ENCODE measurements at regions not wholly inside any gene's neighbourhood (a gene's known extent, or its start where the extent isn't known, plus 50 kb on each side); places are given as distances from the start of the nearest gene placed in this dataset.

DNA sequence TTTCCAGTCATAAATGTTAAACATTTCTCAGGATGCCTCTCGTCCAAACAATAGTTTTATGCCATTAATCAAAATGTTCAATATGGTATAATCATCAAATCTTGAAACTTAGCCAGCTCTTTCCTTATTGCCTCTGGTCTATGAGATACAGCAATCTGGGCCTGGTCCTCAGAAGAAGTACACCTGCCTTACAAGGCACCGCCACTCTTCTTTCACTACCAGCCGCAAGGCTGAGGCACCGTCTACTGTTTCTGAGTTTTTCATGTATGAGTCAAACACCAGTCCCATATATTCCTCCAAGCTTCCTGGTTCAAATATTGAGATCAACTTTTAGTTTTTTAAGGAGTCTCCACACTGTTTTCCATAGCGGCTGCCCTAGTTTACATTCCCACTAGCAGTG, 600.6 kb upstream of the FAT3 start:
- no peak overlapping the region for H3K4me2 ChIP-seq (ENCODE audit: insufficient read depth, low read length)
- no peaks in the 10 kb centered on the region for H4K20me1 ChIP-seq (replicated peaks; ENCODE audit: control insufficient read depth, extremely low read depth, insufficient read depth, low read length)
- H3K27ac ChIP-seq (ENCODE audit: insufficient read depth, low read depth, low read length): no peak overlapping the region
- TF ChIP-seq EZH2 (IDR thresholded peaks at IDR 0.05; ENCODE audit: borderline replicate concordance, low read depth, low read length, severe bottlenecking) (no peak), GATA2 (IDR thresholded peaks at IDR 0.05; ENCODE audit: insufficient read depth, insufficient read length, low read depth, low read length) (no peak), MYC (IDR thresholded peaks at IDR 0.05; ENCODE audit: low read depth, low read length) (no peak), POLR2A (IDR thresholded peaks at IDR 0.05; ENCODE audit: low read depth, low read length) (no peak), JUN (IDR thresholded peaks at IDR 0.05; ENCODE audit: borderline replicate concordance, insufficient read depth, insufficient read length, low read depth) (no peak), FOS (IDR thresholded peaks at IDR 0.05; ENCODE audit: borderline replicate concordance, insufficient read depth, low read length) (no peak), POLR2AphosphoS5 (IDR thresholded peaks at IDR 0.05; ENCODE audit: insufficient read depth, low read depth, low read length) (no peak)
- TF ChIP-seq, protein P1, sequence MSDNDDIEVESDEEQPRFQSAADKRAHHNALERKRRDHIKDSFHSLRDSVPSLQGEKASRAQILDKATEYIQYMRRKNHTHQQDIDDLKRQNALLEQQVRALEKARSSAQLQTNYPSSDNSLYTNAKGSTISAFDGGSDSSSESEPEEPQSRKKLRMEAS (IDR thresholded peaks at IDR 0.05; ENCODE audit: insufficient read depth, insufficient read length): no peak
- TF ChIP-seq, protein P2, sequence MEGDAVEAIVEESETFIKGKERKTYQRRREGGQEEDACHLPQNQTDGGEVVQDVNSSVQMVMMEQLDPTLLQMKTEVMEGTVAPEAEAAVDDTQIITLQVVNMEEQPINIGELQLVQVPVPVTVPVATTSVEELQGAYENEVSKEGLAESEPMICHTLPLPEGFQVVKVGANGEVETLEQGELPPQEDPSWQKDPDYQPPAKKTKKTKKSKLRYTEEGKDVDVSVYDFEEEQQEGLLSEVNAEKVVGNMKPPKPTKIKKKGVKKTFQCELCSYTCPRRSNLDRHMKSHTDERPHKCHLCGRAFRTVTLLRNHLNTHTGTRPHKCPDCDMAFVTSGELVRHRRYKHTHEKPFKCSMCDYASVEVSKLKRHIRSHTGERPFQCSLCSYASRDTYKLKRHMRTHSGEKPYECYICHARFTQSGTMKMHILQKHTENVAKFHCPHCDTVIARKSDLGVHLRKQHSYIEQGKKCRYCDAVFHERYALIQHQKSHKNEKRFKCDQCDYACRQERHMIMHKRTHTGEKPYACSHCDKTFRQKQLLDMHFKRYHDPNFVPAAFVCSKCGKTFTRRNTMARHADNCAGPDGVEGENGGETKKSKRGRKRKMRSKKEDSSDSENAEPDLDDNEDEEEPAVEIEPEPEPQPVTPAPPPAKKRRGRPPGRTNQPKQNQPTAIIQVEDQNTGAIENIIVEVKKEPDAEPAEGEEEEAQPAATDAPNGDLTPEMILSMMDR (IDR thresholded peaks at IDR 0.05; ENCODE audit: extremely low read depth in 1 of 2, insufficient read depth in 1 of 2, low read depth in 1 of 2, low read length in 2 of 2): no peak
- no peak overlapping the region for H3K4me3 ChIP-seq (replicated peaks in 1 of 3; ENCODE audit: insufficient read depth in 1 of 3, low read depth in 1 of 3, low read length in 3 of 3)
- no peaks in the 10 kb centered on the region for H3K79me2 ChIP-seq (ENCODE audit: control insufficient read depth, insufficient read depth, low read length)
- no peaks in the 10 kb centered on the region for H3K4me1 ChIP-seq (ENCODE audit: control insufficient read depth, extremely low read depth, insufficient read depth, low read length)
- FAIRE-seq: no peak
- intact Hi-C loops (cut with micrococcal nuclease): no loop called here
- no peaks in the 10 kb centered on the region for H3K9me1 ChIP-seq (replicated peaks; ENCODE audit: control insufficient read depth, extremely low read depth, insufficient read depth, low read length)
- CTCF ChIA-PET: no interaction called here
- no peaks in the 10 kb centered on the region for H3K9me3 ChIP-seq (replicated peaks; ENCODE audit: control insufficient read depth, insufficient read depth, low read length)
- H3K36me3 ChIP-seq (ENCODE audit: control insufficient read depth in 2 of 2, extremely low read depth in 1 of 2, insufficient read depth in 2 of 2, low read length in 2 of 2): no peaks in the 10 kb centered on the region
- no peak for DNase-seq (ENCODE audit: low read depth, low spot score)
- H2AFZ ChIP-seq (ENCODE audit: low read depth, low read length): no peak overlapping the region
- BruUV-seq (replicated peaks): no TSS peak
- H3K9ac ChIP-seq (replicated peaks; ENCODE audit: extremely low read depth, insufficient read depth, low read length): no peak overlapping the region
- H3K27me3 ChIP-seq (ENCODE audit: control insufficient read depth in 2 of 2, insufficient read depth in 2 of 2, low read length in 2 of 2): no peaks in the 10 kb centered on the region
- POLR2A ChIA-PET: no interaction called here
- dilution Hi-C loops (cut with MboI; ENCODE audit: extremely low pct_ligation_motif_present, low sequenced_read_pairs): no loop called here

Measured in endothelial cell of umbilical vein (primary cell).